ENCODE measurements at regions not wholly inside any gene's neighbourhood (a gene's known extent, or its start where the extent isn't known, plus 50 kb on each side); places are given as distances from the start of the nearest gene placed in this dataset.

- TF ChIP-seq CTCF (conservative IDR thresholded peaks at IDR 0.05; ENCODE audit: low read depth, low read length), result no peak
- no peak for TF ChIP-seq EZH2 (IDR thresholded peaks at IDR 0.05; ENCODE audit: borderline replicate concordance, low read depth, low read length, poor library complexity, severe bottlenecking)
These were observed 634.2 kb upstream of the SETBP1 start for GRCh38 chr18:44046376-44046975.

Measured in A673 (cell line).